PC-3 (cell line): ENCODE measurements at regions not wholly inside any gene's neighbourhood (a gene's known extent, or its start where the extent isn't known, plus 50 kb on each side); places are given as distances from the start of the nearest gene placed in this dataset.

Source experiments
- ATAC-seq: fragments of 200-7000 bp; cut with Tn5 transposase; 2 replicates; pipeline ENCODE4 v1.9.1; 2020; ENCODE audit warnings: mild to moderate bottlenecking, moderate library complexity
- BruUV-seq: library from RNA; stranded (reverse); fragments of 400-500 nt; replicated peaks from 2 replicates; lab custom pipeline; 2021; lab: Mats Ljungman, UMichigan
- CTCF ChIA-PET: fragments of 300-600 bp; sonication (Branson Sonifier 250); formaldehyde crosslinking; loops from one replicate; lab custom pipeline; 2022; ENCODE audit warnings: antibody characterized with exemption; lab: Charles Lee
- POLR2A ChIA-PET: fragments of 300-600 bp; sonication (Branson Sonifier 250); formaldehyde crosslinking; loops from one replicate; lab custom pipeline; 2022; ENCODE audit warnings: antibody characterized with exemption; ENCODE audit not compliant: unreplicated experiment; lab: Charles Lee
- DNase-seq: peaks from one replicate; pipeline ENCODE4 v3.0.0-alpha.2; 2015
- H2AFZ ChIP-seq: fragments of 300-600 bp; sonication (generic); 2 replicates; pipeline ENCODE4 v1.6.0; 2016; ENCODE audit warnings: antibody characterized with exemption, low read length
- H3F3A ChIP-seq: fragments of 300-600 bp; sonication (generic); one replicate; pipeline ENCODE4 v1.6.0; 2017; ENCODE audit warnings: antibody characterized with exemption, low read length, control low read depth, mild to moderate bottlenecking; ENCODE audit not compliant: unreplicated experiment
- H3K27ac ChIP-seq: fragments of 300-600 bp; sonication (generic); 2 replicates; pipeline ENCODE4 v1.5.1; 2016; ENCODE audit warnings: mild to moderate bottlenecking, low read length
- H3K27me3 ChIP-seq: fragments of 300-600 bp; sonication (generic); 2 replicates; pipeline ENCODE4 v1.6.1; 2016; ENCODE audit warnings: low read length, mixed read lengths
- H3K36me3 ChIP-seq: fragments of 300-600 bp; sonication (generic); 2 replicates; pipeline ENCODE4 v1.6.1; 2016; ENCODE audit warnings: low read depth, mixed run types, low read length, mixed read lengths
- H3K4me1 ChIP-seq: fragments of 300-600 bp; sonication (generic); 2 replicates; pipeline ENCODE4 v1.5.1; 2016; ENCODE audit warnings: low read length; ENCODE audit not compliant: insufficient read depth
- H3K4me2 ChIP-seq: fragments of 300-600 bp; sonication (generic); 2 replicates; pipeline ENCODE4 v1.6.0; 2016; ENCODE audit warnings: low read length
- H3K4me3 ChIP-seq: fragments of 300-600 bp; sonication (generic); 2 replicates; pipeline ENCODE4 v1.5.1; 2016; ENCODE audit warnings: mild to moderate bottlenecking, low read length, mixed read lengths
- H3K79me2 ChIP-seq: fragments of 300-600 bp; sonication (generic); 2 replicates; pipeline ENCODE4 v1.6.1; 2017; ENCODE audit warnings: low read length, mixed read lengths
- H3K9ac ChIP-seq: fragments of 300-600 bp; sonication (generic); 2 replicates; pipeline ENCODE4 v1.6.0; 2016; ENCODE audit warnings: mild to moderate bottlenecking, low read length
- H3K9me2 ChIP-seq: fragments of 300-600 bp; sonication (generic); replicated peaks from 2 replicates; pipeline ENCODE4 v1.6.1; 2016; ENCODE audit warnings: mixed run types, low read length, mixed read lengths
- H3K9me3 ChIP-seq: fragments of 300-600 bp; sonication (generic); 2 replicates; pipeline ENCODE4 v1.6.1; 2016; ENCODE audit warnings: low read length, mixed read lengths
- H4K20me1 ChIP-seq: fragments of 300-600 bp; sonication (generic); 2 replicates; pipeline ENCODE4 v1.6.1; 2016; ENCODE audit warnings: low read length, mixed read lengths
- EZH2 ChIP-seq: fragments of 300-600 bp; sonication (generic); IDR thresholded peaks from one replicate; pipeline ENCODE4 v1.6.1; 2017; ENCODE audit warnings: antibody characterized with exemption, mild to moderate bottlenecking, low read length; ENCODE audit not compliant: unreplicated experiment
- EZH2phosphoT487 ChIP-seq: fragments of 300-600 bp; sonication (generic); IDR thresholded peaks from 2 replicates; pipeline ENCODE4 v1.6.1; 2018; ENCODE audit warnings: mild to moderate bottlenecking, antibody characterized with exemption, low read length, borderline replicate concordance
- intact Hi-C: fragments of 100-400 bp; cut with micrococcal nuclease; formaldehyde crosslinking; loops from 2 replicates; pipeline ENCODE4 v1.9.0; 2023
- TF ChIP-seq, protein P1 (sequence below): fragments of 300-600 bp; sonication (generic); conservative IDR thresholded peaks from 2 replicates; pipeline ENCODE4 v1.5.1; 2017; ENCODE audit warnings: antibody characterized with exemption, low read depth, mild to moderate bottlenecking, low read length

DNA sequence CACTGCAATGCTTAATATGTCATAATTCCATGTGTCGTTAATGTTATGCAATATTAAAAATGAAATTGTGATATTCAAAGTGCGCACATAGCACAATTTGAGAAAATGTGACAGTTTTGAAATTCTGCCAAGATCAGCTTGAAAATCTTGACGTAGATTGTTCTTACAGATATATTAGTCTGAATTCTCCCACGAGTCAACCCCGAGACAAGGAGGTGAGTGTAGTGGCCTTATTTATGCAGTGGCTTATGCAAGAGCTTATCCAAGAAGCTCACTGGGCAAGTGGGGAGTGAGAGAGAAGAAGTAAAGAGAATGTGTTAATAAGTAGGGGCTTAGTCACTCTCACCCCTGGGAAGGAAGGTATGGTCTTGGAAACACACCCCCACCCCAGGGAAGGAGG lies 286.1 kb upstream of the STS start:
- TF ChIP-seq, protein P1, sequence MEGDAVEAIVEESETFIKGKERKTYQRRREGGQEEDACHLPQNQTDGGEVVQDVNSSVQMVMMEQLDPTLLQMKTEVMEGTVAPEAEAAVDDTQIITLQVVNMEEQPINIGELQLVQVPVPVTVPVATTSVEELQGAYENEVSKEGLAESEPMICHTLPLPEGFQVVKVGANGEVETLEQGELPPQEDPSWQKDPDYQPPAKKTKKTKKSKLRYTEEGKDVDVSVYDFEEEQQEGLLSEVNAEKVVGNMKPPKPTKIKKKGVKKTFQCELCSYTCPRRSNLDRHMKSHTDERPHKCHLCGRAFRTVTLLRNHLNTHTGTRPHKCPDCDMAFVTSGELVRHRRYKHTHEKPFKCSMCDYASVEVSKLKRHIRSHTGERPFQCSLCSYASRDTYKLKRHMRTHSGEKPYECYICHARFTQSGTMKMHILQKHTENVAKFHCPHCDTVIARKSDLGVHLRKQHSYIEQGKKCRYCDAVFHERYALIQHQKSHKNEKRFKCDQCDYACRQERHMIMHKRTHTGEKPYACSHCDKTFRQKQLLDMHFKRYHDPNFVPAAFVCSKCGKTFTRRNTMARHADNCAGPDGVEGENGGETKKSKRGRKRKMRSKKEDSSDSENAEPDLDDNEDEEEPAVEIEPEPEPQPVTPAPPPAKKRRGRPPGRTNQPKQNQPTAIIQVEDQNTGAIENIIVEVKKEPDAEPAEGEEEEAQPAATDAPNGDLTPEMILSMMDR: no peak
- TF ChIP-seq EZH2phosphoT487 (no peak), EZH2 (no peak)
- Histone ChIP-seq H3K27me3 (no peaks in the 10 kb centered on the region), H4K20me1 (no peaks in the 10 kb centered on the region), H3K9me3 (no peaks in the 10 kb centered on the region), H3K27ac (no peak overlapping the region), H3K4me1 (no peaks in the 10 kb centered on the region), H3K4me3 (no peak overlapping the region), H3K9me2 (no peaks in the 10 kb centered on the region), H3K79me2 (no peaks in the 10 kb centered on the region), H3K9ac (no peak overlapping the region), H3F3A (no peaks in the 10 kb centered on the region), H3K36me3 (no peaks in the 10 kb centered on the region), H3K4me2 (no peak overlapping the region), H2AFZ (no peak overlapping the region)
- ChIA-PET CTCF (no interaction called here), POLR2A (no interaction called here)
- DNase-seq: no peak
- ATAC-seq: no peak
- BruUV-seq: no TSS peak
- intact Hi-C loops: no loop called here

DNA sequence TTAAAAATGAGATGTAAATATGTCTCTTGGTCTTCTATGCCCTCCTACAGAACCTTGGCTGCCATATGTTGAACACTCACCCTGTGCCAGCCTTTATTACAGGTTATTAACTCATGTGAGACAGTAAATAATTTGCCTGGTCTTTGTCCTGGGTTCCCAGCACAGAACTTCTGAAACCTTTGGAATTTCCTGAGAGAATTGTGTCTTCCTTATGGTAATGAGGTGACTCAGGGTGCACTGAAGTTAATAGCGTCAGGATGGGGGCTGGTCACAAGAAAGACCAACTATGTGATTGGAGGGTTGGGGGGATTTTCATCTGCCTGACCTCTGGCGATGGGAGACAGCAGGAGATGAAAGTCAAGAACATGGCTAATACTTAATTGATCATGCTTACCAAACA lies 289.8 kb upstream of the STS start:
- H3K9ac ChIP-seq: no peak overlapping the region
- intact Hi-C loops: no loop called here
- ATAC-seq (no peak), DNase-seq (no peak)
- BruUV-seq: no TSS peak
- H3K36me3 ChIP-seq: no peaks in the 10 kb centered on the region
- no peak for TF ChIP-seq EZH2
- no peak for TF ChIP-seq EZH2phosphoT487
- TF ChIP-seq, protein P1: no peak
- no peak overlapping the region for H3K4me3 ChIP-seq
- H3F3A ChIP-seq: no peaks in the 10 kb centered on the region
- no peak overlapping the region for H3K27ac ChIP-seq
- H4K20me1 ChIP-seq: no peaks in the 10 kb centered on the region
- no peak overlapping the region for H3K4me2 ChIP-seq
- no peaks in the 10 kb centered on the region for H3K9me3 ChIP-seq
- no peak overlapping the region for H2AFZ ChIP-seq
- no peaks in the 10 kb centered on the region for H3K79me2 ChIP-seq
- no peaks in the 10 kb centered on the region for H3K4me1 ChIP-seq
- no peaks in the 10 kb centered on the region for H3K9me2 ChIP-seq
- ChIA-PET POLR2A (no interaction called here), CTCF (no interaction called here)
- no peaks in the 10 kb centered on the region for H3K27me3 ChIP-seq

DNA sequence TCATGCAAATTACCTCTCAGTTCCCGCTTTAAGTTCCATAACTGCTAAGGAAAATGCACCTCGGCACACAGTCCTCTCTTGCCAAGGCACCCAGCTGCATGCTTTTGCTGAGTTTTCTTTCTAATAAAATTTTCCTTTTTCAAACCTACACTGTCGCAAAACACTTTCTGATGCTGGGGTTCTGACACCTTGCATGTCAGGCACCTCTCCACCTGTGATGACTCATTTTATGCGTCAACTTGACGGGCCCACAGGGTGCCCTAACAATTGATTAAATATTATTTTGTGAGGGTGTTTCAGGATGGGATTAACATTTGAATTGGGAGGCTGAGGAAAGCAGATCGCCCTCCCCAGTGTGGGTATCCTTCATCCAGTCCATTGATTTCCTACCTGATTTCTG lies 291.0 kb upstream of the STS start:
- POLR2A ChIA-PET: no interaction called here
- TF ChIP-seq, protein P1: no peak
- TF ChIP-seq EZH2 (no peak), EZH2phosphoT487 (no peak)

More for the DNA sequence above, 291.0 kb upstream of the STS start:
- H3K4me2 ChIP-seq: no peak overlapping the region
- CTCF ChIA-PET: no interaction called here
- no peaks in the 10 kb centered on the region for H3F3A ChIP-seq
- no peaks in the 10 kb centered on the region for H3K36me3 ChIP-seq
- intact Hi-C loops: no loop called here
- DNase-seq (no peak), ATAC-seq (no peak)
- H2AFZ ChIP-seq: no peak overlapping the region
- H3K4me1 ChIP-seq: no peaks in the 10 kb centered on the region
- H4K20me1 ChIP-seq: no peaks in the 10 kb centered on the region
- H3K9ac ChIP-seq: no peak overlapping the region
- H3K79me2 ChIP-seq: no peaks in the 10 kb centered on the region
- no peaks in the 10 kb centered on the region for H3K9me2 ChIP-seq
- H3K27me3 ChIP-seq: no peaks in the 10 kb centered on the region
- H3K4me3 ChIP-seq: no peak overlapping the region
- H3K27ac ChIP-seq: no peak overlapping the region
- no TSS peak for BruUV-seq
- H3K9me3 ChIP-seq: no peaks in the 10 kb centered on the region
